ENCODE measurements at regions not wholly inside any gene's neighbourhood (a gene's known extent, or its start where the extent isn't known, plus 50 kb on each side); places are given as distances from the start of the nearest gene placed in this dataset.
"Not testable (repeated sequence)": the region's sequence is repeated elsewhere in the genome, so short reads cannot be mapped to it uniquely, and the experiment has no call there.

DNA sequence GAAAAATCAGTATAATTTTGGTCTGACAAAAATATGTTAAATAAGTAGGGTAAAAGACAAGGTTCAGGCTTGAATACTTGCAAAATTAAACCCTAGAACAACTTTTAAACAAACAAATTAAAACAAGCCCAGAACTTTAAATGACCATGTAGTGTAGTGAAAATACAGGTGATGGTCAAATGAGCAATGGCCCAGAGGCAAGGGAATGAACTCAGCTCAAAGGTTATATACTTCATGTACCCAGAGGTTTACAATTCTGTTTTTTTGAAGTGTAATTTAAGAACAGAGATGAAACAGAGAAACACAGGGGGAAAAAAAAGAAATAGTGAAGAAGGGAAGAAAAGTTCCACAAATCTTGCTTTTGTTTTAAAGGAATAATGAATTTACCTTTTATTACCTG lies 949.2 kb downstream of the TRHDE start:
- no peak for DNase-seq

DNA sequence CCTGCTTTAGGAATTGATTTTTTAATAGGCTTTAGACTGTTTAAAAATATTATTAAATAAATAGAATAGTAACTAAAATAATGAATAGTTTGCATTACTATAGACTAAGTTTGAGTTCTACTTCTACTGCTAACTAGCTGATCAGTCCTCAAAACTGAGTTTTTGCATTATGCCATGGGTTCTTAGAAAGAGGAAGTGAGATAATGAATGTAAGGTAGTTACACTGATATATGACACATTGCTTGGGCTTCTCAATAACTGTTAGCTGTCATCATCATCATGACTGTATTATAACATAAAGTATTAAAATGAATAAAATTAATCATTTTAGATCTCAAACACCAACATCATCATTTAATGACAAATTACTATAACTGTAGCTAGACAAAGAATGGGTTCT lies 949.7 kb downstream of the TRHDE start:
- no peak for DNase-seq

DNA sequence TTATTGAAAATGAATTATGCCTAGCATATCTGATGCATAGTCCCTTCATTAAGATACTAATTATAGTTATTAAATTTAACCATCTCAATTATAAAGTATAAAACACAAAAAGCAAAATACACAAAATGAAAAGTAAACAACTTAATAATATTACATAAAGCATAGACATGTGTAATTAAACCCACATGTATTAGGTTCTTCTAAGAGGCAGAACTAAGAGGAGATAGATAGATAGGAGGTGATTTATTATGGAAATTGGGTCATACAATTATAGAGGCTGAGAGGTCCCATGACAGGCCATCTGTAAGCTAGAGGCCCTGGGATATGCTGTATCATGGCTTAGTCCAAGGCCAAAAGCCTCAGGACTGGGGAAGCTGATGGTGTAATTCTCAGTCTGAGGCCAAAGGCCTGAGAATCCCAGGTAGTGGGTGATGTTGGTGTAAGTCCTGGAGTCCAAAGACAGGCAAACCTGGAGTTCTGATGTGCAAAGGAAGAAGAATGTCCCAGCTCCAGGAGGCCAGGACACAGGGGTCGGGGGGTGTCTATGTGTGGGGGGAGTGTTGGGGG lies 953.3 kb downstream of the TRHDE start:
- DNase-seq = no peak

DNA sequence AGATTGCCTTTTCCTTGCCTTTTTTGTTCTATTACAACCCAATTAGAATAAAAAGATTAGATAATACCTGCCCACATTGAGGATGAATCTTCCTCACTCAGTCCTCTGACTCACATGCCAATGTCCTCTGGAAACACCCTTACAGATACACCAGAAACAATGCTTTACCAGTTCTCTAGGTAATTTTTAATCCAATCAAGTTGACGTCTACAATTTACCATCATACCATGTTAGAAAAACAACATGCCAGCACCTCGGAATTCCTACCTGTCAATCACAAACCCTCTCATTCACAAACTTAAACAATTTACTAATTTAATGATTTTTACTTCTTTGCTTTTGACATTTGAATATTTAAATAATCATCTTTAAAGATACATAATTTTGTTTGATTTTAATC lies 953.8 kb downstream of the TRHDE start:
- no peak for DNase-seq

DNA sequence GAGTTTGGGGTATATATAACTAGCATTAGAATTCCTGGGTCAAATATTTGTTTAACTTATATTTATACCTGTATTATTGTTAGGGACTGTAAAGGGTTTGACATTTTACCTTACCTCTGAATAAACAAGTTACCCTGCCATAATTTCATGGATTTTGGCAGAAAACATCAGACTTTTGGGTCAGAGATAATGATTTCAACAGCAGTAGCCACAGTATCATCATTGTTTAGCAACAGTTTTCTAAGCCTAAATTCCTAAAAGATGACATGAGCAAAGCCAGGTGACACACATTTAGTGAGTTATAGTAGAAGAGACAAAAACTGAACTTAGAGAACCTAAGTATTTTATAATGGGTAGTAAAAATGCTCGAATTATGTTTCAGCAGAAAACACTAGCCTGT lies 954.4 kb downstream of the TRHDE start:
- no peak for DNase-seq

DNA sequence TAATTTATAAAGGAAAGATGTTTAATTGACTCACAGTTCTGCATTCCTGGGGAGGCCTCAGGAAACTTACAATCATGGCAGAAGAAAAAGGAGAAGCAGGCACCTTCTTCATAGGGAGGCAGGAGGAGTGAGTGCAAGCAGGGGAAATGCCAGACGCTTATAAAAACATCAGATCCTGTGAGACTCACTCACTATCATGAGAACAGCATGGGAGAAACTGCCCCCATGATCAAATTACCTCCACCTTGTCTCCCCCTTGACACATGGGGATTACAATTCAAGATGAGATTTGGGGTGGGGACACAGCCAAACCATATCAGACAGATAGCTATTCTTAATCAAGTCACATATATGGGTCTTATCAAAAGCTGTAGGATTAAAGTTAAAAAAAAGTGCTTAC lies 956.7 kb downstream of the TRHDE start:
- DNase-seq = not testable (repeated sequence)

DNA sequence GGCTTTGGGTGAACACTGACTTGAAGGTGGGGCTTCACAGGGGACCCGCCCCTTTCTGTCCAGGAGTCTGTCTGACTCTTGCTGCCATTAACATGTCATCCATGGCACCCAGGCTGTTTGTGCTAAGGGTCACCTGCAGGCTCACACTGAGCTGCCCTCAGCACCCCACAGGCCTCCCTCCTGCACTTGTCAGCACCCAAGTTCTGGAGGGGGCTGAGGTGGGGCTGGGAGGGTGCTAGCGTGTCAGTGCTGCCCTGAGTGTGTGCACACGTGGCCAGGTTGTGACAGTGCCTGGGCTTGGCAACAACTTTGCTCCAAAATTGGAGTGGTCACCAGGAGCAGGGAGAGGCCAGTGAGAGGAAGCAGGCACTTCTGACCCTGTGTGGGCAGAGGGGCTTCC lies 963.2 kb downstream of the TRHDE start:
- DNase-seq = no peak

DNA sequence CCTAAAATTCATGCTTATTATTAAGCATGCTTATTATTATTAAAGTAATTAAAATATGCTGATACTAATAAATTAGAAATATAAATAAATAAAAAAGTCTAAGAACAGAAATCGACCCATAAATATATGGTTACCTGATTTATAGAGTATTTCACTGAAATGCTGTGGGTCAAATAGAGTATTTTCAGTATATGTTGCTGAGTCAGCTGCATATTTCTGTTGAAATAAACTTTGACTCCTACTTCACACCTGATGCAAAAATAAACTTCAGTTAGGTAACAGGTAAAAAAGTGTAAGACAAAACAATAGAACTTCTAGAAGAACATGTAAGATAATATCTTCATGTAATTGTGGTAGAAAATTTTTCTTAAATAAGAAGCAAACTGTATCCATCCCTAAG lies 967.9 kb downstream of the TRHDE start:
- no peak for DNase-seq

DNA sequence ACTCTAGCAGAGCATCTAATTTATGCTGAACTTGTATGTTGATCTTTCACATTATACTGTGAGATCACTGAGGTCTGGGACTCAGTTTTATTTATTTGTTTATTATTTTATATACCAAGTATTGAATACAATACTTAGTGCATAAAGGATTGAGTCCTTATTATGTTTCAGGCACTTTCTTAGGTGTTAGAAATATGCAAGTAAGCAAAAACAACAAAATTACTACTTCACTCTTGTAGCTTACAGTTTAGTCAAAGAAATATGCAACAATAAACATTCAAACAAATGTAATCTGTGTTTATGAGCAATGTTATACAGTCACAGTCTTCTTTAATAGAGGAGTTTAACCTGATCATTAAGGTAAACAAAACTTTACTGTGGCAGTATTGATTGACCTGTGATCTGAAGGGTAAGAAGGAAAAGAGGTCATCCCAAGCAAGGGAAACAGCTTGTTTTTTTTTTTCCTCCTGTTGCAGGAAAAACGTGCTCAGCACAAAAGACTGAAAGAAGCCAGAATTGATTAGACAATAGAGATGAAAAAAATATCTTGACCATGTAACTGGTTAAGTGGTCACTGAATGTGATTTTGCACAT lies 990.7 kb downstream of the TRHDE start:
- DNase-seq = no peak

DNA sequence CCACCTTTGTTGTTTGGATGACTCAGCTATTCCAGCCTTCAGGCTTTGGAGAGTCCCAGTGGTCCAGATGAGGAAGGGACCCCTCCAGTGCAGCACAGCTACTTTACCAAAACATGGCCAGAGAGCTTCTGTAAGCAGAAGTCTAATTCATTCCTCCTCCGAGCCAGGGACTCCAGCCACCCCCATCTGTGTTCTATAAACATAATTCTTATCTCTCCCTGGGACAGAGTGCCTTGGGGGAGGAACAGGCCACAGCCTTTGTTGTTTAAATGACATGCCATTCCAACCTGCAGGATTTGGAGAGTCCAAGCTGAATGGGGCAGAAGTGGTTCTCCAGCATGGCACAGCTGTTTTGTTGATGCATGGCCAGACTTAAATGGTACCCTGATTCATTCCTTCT lies 994.0 kb downstream of the TRHDE start:
- DNase-seq = no peak

DNA sequence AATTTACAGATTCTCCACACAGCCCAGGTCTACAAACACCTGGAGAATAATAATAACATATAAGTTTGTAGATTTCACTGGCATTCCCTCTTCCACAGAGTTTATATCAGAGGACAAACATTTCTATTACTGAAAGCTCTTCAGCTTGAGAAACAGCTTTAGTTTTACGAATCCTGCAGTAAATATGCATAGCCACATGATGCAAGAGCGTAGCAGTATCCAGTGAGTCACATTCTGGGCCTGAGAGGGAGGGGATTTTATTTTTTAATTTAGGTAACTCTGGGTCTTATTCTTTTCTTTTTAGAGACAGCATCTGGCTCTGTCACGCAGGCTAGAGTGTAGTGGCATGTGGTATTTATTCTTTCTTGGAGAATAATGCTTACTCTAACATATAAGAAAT lies 1002.8 kb downstream of the TRHDE start:
- no peak for DNase-seq

DNA sequence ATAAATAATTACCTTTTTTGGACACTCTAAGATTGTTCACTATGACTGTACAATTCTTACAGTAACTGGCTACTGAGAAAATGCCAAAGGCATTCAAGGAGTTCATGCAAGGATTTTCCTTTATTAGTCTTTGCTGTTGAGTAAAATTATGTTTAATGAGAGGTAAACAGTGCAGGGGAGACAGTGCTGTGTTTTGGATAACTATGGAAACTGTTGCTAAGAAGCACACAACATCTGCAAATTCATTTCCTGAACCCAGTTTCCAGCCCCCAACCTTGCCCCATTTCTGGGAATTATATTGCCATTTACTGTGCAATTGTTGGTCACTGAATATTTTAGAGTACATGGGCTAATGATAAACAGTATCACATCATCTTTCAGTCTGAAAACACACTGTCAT lies 1005.8 kb downstream of the TRHDE start:
- no peak for DNase-seq

DNA sequence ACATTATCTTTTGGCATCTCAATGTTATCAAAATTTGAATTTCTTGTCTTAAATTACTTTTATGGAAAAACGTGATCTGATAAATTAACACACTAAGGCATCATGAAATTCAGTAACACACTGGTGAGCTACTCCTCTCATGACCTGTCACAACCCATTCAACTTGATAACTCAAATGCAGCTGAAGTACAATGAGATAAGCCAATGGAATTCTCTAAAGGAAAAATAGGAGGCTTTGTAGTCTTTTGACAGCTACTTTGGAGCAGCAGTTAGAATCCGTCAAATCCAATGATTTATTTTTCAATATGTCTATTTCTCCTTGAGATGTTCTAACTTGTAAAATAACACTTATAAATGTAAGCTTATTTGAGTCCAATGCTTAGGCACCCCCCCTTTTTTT lies 1029.4 kb downstream of the TRHDE start:
- no peak for DNase-seq

DNA sequence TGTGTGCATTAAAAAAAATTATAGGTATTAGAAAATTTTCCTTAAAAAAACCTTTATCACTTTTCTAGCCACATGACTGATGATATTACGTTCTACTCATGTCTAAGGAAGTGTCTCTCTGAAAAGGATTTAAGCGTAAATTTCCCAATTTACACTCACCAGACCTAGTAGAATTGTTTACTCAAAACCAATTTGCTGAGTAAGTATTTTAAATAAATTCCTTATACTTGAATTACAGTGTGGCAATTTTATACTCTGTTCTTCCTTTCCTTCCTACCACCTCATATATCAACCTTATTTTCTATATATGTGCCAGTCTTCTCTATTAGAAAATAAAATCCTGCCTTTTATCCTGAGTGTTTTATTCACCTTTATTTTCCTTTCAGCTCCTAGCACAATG lies 1035.1 kb downstream of the TRHDE start:
- DNase-seq = no peak

DNA sequence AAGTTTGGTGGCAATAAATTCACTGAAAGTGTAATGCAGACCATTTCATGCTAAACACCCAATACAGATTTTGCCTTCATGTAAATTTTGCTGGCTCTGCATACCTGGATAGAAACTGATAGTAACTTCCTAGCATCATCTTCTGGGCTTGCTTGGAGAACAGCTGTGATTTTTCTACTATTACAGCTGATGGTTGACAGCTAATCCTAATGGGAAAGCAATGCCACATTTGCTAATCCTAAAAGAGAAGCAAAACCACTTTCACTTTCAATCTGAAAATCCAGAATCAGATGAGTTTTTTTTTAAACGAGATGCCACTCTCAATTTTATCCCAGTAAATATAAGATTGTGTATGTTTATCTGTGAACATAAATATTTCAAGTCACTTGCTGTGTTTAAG lies 1035.9 kb downstream of the TRHDE start:
- DNase-seq = no peak

DNA sequence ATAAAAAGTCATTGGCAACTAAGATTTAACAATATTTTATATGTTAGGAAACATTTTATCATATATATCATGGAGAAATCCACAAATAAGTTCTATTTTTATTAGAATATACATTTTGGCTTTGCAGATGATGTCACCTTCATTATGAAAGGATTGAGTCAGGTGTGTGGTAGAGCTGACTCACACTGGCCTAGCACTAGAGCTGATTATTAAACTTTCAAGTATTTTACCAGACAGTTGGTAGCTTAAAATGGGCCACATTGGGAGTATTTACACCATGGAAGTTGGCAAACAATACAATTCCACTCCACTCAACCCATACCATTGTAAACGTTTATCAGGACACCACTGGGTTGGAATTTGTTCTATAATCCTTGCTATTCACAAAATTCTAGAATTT lies 1036.6 kb downstream of the TRHDE start:
- DNase-seq = no peak

DNA sequence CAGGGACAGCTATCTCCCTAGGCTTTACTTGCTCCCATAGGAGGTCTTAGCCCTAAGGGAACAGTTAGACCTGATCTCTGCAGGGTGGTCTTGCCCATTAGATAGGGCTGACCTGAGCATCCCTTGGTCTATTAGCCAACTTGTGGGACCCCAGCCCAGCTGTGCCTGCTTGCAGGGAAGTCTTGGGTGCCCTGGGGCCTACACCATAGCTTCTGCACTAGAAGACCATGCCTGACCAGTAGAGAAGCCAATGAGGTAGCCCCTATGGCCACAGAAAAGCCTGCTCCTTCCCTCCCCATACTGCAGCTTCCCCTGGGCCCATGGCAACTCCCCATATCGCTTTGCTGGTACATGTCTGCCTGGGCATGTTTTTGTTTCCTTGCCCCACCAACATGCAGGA lies 1049.1 kb downstream of the TRHDE start:
- no peak for DNase-seq

DNA sequence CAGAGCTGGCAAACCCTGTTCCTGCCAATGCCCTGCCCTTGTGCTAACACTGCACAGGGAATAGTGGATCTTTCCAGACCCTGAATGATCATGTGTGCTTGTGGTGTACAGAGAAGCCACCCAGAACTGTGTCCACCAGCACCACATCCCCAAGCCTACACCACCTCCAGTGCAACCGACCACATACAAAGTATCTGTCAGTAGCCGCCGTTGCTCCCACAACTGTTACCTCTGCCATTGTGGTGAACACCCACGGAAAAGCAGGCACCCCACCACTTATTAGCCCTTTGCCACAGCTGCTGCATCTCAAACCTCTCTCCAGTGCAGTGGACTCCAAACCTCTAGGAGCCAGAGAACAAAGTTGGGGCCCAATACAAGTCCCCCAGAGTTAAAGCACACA lies 1049.6 kb downstream of the TRHDE start:
- no peak for DNase-seq

DNA sequence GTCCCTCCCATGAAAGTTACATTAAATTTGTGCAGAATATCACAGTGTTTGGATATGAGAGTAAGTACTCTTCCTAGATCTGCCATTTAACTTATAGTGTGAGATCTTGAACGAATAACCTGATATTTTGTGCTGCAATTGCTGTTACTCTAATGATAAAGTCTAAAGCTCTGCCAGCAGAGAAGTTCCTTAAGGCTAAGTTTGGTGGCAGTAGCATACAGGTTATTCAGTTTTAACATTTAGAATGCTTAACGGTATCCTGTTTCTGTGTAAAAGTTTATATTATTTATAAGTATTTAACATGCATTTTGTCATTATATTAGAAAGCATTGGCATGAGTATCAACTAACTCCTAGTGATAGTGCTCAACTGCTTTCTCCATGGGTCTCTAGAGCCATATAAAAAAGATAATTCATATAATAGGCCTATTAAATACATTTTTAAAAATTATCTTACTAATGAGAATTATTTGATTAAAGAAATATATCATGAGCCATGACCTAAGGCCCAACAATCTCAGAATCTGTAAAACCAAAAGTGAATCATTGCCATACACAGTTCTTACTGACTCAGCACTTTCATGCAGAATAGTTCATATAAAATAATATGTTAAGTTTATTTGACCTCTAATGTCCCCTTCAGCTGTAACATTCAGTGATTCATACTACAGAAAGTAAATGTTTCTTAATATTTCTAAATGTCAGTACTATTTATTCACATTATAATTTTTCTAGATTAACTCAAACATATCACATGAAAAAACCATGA lies 1058.6 kb downstream of the TRHDE start:
- no peak for DNase-seq

DNA sequence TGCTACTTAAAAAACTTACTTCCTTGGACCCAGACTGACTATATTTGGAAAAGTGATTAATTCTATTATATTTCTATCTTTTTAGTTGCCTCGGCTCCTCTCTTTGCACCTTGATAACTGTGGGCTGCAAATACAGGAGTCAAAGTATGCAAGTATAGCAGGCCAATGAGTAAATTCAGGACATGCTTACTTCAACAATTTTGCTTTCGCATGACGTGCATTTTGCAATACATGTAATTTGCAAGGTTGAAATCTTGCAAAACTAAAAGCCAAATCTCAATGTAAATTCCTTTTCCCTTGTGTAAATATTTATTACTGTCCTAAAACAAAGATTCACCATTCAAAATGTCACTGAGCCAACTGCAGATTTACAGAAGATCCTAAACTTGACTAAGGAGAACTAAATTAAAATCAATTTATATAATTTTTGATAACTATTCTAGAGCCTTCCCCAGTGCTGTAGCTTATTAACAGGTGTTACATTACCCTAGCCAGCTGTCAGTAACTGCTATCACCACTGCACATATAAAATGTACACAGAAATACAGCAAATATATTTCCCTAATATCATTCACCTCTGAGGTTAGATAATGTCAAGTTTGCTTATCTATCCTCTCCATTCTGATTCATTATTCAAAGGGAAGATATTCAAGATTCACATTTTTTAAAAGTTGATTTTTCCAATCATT lies 1069.5 kb downstream of the TRHDE start:
- no peak for DNase-seq

DNA sequence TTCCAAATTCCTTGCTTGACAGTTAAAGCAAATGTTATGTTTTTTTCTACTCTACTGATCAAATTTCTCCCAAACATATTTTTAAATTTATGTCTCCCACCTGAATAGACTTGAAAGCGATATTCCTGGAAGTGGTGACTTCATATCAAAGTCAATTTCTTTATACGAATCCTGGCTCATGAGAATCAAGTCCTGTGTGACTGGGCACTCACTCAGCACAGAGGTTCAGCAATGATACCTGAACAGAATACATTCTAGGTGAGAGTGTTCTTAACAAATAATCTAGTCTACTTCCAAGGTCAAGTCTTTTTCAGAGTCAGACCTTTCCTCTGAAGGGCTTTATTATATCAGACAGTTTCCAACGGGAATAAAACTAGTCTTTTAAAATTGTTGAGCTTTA lies 1070.6 kb downstream of the TRHDE start:
- no peak for DNase-seq

DNA sequence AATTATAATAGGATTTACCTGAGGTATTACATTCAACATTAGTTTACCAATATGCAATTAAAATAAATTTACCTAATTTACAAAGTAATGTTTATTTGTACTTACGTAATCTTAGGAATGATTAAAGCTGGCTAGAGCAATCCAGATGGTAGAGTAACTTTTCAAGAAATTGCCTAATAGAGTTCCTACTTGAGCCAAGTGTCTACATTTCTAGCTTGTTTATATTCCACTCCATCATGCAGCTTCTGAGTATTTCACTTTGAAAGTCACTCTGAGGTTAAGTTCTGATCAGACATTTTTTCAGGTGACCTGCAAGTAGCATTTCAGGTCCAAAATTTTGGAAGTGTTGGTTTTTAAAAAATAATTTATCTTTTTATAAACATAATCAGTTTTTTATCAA lies 1080.7 kb downstream of the TRHDE start:
- DNase-seq = no peak

DNA sequence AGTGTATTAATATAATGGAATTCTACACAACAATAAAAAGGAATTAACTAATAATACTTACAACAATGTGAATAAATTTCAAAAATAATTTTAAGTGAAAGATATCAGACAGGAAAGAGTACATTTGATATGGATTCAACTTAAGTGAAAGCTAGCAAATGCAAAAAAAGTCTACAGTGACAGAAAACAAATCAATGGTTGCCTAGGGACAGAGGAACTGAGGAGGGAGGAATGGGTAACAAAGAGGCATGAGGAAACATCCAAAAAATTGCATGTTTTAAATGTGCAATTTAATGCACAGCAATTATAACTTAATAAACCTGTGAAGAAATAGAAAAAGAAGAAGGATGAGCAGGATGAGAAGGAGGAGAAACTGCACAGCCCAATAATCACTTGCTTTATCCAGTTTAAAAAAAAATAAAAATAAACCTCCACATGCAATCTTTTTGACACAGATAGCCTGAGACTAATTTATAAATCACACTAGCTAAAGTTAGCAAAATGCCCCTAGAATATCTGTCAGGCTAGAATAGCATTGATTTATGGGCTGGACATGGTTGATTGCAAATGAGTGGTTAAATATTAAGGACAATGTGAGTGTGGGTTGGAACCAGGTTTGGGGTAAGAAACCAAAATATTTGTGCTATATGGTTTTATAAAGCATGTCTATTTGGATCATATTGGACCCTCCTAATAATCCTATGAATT lies 1089.1 kb downstream of the TRHDE start:
- no peak for DNase-seq

DNA sequence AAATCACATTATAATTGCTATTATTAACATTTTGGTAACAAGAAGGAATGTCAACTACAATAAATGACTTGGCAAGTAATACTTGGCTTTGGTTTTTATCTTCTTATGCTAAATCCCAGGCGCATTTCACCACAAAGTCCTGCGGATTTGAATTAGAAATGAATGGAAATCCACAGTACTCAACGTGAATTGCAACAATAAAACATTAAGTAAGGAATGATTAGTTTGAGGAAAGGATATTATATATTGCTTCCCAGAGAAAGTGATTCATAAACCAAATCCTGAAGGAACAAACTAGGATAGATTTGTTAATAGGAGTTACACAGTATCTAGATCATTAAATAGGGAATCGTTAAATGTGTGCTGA lies 1089.7 kb downstream of the TRHDE start:
- no peak for DNase-seq

Data from right hindlimb (tissue), 1 donor.